ENCODE measurements at regions not wholly inside any gene's neighbourhood (a gene's known extent, or its start where the extent isn't known, plus 50 kb on each side); places are given as distances from the start of the nearest gene placed in this dataset.

DNA sequence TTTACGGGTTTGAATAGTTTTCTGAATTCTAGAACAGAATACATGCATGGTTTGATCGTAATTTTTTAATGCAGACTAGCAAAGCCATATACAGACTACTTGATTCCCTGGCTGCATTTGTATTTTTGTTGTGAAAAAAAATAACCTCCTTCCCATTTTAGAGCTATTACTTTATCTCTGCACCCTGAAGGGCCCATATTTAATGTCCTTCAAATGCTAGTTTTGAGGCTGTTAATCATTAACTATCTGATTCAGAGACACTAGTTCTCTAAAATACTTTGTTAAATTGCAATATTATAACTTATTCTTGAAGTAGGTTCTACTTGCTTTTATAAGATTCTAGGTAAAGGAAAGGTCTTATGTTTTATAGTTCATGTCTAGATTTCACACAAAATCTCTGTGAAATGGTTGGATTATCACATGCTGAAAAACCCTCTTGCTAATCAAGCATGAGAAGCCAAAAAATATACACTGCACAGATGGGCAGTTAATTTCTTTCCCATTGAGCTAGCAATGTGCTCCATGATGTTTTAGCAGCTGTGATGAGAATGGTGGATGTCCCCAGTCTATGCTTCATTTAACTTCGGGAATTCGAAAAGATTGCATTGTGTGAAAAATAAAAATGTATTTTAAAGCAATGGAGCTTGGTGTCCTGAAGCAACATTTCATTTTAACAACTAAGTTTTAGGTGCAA lies 634.0 kb upstream of the BCHE start (continued):
- TF ChIP-seq, protein P1, sequence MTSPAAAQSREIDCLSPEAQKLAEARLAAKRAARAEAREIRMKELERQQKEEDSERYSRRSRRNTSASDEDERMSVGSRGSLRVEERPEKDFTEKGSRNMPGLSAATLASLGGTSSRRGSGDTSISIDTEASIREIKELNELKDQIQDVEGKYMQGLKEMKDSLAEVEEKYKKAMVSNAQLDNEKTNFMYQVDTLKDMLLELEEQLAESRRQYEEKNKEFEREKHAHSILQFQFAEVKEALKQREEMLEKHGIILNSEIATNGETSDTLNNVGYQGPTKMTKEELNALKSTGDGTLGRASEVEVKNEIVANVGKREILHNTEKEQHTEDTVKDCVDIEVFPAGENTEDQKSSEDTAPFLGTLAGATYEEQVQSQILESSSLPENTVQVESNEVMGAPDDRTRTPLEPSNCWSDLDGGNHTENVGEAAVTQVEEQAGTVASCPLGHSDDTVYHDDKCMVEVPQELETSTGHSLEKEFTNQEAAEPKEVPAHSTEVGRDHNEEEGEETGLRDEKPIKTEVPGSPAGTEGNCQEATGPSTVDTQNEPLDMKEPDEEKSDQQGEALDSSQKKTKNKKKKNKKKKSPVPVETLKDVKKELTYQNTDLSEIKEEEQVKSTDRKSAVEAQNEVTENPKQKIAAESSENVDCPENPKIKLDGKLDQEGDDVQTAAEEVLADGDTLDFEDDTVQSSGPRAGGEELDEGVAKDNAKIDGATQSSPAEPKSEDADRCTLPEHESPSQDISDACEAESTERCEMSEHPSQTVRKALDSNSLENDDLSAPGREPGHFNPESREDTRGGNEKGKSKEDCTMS (CRISPR knock-in tag; conservative IDR thresholded peaks at IDR 0.05) = no peak
- no peak for TF ChIP-seq GLI4 (CRISPR knock-in tag; IDR thresholded peaks at IDR 0.05; ENCODE audit: borderline replicate concordance)
- TF ChIP-seq ZSCAN21 (CRISPR knock-in tag; IDR thresholded peaks at IDR 0.05; ENCODE audit: borderline replicate concordance) = no peak

DNA sequence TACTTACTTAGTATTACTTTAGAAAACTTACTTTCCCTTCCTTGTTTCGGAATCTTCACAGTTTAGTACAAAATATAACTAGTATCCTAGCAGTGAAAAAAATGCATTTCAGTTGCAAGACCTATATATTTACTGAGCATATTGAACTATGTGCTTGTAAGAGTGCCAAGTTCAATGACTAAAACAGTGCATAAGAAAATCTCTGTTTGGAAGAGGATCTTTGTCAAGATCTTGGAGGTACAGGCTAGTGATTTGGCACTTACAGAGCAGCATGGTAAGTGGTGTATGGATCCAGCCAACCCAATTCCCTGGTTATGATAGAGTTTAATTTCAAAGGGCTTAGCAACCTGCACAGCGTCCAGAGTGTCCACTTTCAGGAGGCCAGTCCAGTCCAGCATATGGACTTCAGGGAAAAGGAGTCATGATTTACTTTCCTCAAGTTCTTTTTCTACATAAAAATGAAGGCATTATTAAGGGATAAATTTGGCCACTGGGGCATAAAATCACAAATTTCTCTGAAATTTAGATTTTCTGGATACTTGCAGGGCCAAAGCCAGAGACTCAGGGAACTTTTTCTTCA lies 625.8 kb upstream of the BCHE start:
- Histone ChIP-seq H3K27ac (ENCODE audit: extremely low read length, insufficient read depth, low read length) (no peak overlapping the region), H3K4me3 (replicated peaks in 1 of 3; ENCODE audit: insufficient read depth in 1 of 3, low read depth in 2 of 3, low read length in 3 of 3) (no peak overlapping the region), H3K36me3 (replicated peaks in 1 of 2; ENCODE audit: control insufficient read depth in 1 of 2, insufficient read depth in 2 of 2, low read length in 2 of 2) (no peaks in the 10 kb centered on the region), H3K79me2 (ENCODE audit: insufficient read depth, low read length) (no peaks in the 10 kb centered on the region), H4K20me1 (ENCODE audit: insufficient read depth, low read length) (no peaks in the 10 kb centered on the region), H3K4me1 (ENCODE audit: insufficient read depth, low read length) (no peaks in the 10 kb centered on the region), H3K27me3 (ENCODE audit: control insufficient read depth in 1 of 2, insufficient read depth in 2 of 2, low read length in 2 of 2) (no peaks in the 10 kb centered on the region), H2AFZ (ENCODE audit: low read length) (no peak overlapping the region), H3K9ac (ENCODE audit: insufficient read depth, low read depth, low read length) (no peak overlapping the region), H3K4me2 (ENCODE audit: low read depth, low read length) (no peak overlapping the region), H3K9me3 (ENCODE audit: low read length) (no peaks in the 10 kb centered on the region)
- POLR2A ChIA-PET = no interaction called here
- DNase-seq (ENCODE audit: low spot score) (no peak), ATAC-seq (no peak), FAIRE-seq (no peak)
- intact Hi-C loops (cut with micrococcal nuclease; ENCODE audit: unreplicated experiment) = no loop called here
- in situ Hi-C loops (cut with HindIII; ENCODE audit: extremely low pct_ligation_motif_present, low pct_unique_long_range_greater_than_20kb) = no loop called here
- 30% methylated on average over 2 of the region's 2 CpGs for WGBS (ENCODE audit: low lambda C conversion rate)
- CTCF ChIA-PET (ENCODE audit: low intra/inter-chr PET ratio, low total read pairs) = no interaction called here
- no TSS peak for BruUV-seq (replicated peaks)
- TF ChIP-seq HDAC1 (CRISPR knock-in tag; IDR thresholded peaks at IDR 0.05) = no peak
- TF ChIP-seq ZFP36 (IDR thresholded peaks at IDR 0.05; ENCODE audit: borderline replicate concordance, low read depth, low read length, partially characterized antibody) = no peak
- no peak for TF ChIP-seq PCBP2 (optimal IDR thresholded peaks at IDR 0.05; ENCODE audit: low read depth, low read length, poor library complexity, severe bottlenecking)
- no peak for TF ChIP-seq CAMTA2 (CRISPR knock-in tag; IDR thresholded peaks at IDR 0.05; ENCODE audit: borderline replicate concordance)
- TF ChIP-seq MEIS2 (CRISPR knock-in tag; IDR thresholded peaks at IDR 0.05) = no peak
- TF ChIP-seq ZNF367 (CRISPR knock-in tag; IDR thresholded peaks at IDR 0.05; ENCODE audit: borderline replicate concordance) = no peak
- TF ChIP-seq STAT5B (CRISPR knock-in tag; IDR thresholded peaks at IDR 0.05) = no peak
- no peak for TF ChIP-seq ZC3H13 (CRISPR knock-in tag; IDR thresholded peaks at IDR 0.05)
- TF ChIP-seq, protein P2, sequence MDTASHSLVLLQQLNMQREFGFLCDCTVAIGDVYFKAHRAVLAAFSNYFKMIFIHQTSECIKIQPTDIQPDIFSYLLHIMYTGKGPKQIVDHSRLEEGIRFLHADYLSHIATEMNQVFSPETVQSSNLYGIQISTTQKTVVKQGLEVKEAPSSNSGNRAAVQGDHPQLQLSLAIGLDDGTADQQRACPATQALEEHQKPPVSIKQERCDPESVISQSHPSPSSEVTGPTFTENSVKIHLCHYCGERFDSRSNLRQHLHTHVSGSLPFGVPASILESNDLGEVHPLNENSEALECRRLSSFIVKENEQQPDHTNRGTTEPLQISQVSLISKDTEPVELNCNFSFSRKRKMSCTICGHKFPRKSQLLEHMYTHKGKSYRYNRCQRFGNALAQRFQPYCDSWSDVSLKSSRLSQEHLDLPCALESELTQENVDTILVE (CRISPR knock-in tag; IDR thresholded peaks at IDR 0.05) = no peak
- TF ChIP-seq, protein P3, sequence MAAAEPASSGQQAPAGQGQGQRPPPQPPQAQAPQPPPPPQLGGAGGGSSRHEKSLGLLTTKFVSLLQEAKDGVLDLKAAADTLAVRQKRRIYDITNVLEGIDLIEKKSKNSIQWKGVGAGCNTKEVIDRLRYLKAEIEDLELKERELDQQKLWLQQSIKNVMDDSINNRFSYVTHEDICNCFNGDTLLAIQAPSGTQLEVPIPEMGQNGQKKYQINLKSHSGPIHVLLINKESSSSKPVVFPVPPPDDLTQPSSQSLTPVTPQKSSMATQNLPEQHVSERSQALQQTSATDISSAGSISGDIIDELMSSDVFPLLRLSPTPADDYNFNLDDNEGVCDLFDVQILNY (CRISPR knock-in tag; conservative IDR thresholded peaks at IDR 0.05) = no peak
- no peak for TF ChIP-seq ZBTB42 (CRISPR knock-in tag; IDR thresholded peaks at IDR 0.05)
- no peak for TF ChIP-seq PAX8 (CRISPR knock-in tag; IDR thresholded peaks at IDR 0.05; ENCODE audit: borderline replicate concordance)

Measured in HepG2 (cell line).